ENCODE measurements at regions not wholly inside any gene's neighbourhood (a gene's known extent, or its start where the extent isn't known, plus 50 kb on each side); places are given as distances from the start of the nearest gene placed in this dataset.

DNA sequence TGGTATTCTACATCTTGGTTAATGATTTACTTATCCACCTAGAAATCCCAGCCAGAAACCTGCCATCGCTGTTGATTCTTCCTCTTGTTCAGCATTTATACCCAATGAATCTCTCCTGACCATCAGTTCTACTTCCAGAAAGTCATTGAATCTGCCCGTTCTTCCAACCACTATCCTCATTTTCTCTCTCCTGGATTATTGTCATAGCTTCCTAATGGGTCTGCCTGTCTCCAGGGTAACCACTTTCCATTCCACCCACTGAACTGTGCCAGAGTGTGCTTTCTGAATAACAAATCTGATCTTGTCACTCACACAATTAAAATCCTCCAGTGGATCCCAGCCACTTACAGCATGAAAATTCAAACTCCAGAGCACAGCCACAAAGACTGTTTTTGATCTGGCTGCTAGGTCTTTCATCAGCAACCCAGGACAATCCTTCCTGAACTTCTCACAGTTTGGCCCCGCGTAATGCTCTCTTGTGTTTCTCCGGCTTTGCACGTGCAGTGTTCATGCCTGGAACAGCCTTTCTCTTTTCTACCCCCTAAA is 330.6 kb downstream of the SPRY2 start (continued):
- TF ChIP-seq, protein P1, sequence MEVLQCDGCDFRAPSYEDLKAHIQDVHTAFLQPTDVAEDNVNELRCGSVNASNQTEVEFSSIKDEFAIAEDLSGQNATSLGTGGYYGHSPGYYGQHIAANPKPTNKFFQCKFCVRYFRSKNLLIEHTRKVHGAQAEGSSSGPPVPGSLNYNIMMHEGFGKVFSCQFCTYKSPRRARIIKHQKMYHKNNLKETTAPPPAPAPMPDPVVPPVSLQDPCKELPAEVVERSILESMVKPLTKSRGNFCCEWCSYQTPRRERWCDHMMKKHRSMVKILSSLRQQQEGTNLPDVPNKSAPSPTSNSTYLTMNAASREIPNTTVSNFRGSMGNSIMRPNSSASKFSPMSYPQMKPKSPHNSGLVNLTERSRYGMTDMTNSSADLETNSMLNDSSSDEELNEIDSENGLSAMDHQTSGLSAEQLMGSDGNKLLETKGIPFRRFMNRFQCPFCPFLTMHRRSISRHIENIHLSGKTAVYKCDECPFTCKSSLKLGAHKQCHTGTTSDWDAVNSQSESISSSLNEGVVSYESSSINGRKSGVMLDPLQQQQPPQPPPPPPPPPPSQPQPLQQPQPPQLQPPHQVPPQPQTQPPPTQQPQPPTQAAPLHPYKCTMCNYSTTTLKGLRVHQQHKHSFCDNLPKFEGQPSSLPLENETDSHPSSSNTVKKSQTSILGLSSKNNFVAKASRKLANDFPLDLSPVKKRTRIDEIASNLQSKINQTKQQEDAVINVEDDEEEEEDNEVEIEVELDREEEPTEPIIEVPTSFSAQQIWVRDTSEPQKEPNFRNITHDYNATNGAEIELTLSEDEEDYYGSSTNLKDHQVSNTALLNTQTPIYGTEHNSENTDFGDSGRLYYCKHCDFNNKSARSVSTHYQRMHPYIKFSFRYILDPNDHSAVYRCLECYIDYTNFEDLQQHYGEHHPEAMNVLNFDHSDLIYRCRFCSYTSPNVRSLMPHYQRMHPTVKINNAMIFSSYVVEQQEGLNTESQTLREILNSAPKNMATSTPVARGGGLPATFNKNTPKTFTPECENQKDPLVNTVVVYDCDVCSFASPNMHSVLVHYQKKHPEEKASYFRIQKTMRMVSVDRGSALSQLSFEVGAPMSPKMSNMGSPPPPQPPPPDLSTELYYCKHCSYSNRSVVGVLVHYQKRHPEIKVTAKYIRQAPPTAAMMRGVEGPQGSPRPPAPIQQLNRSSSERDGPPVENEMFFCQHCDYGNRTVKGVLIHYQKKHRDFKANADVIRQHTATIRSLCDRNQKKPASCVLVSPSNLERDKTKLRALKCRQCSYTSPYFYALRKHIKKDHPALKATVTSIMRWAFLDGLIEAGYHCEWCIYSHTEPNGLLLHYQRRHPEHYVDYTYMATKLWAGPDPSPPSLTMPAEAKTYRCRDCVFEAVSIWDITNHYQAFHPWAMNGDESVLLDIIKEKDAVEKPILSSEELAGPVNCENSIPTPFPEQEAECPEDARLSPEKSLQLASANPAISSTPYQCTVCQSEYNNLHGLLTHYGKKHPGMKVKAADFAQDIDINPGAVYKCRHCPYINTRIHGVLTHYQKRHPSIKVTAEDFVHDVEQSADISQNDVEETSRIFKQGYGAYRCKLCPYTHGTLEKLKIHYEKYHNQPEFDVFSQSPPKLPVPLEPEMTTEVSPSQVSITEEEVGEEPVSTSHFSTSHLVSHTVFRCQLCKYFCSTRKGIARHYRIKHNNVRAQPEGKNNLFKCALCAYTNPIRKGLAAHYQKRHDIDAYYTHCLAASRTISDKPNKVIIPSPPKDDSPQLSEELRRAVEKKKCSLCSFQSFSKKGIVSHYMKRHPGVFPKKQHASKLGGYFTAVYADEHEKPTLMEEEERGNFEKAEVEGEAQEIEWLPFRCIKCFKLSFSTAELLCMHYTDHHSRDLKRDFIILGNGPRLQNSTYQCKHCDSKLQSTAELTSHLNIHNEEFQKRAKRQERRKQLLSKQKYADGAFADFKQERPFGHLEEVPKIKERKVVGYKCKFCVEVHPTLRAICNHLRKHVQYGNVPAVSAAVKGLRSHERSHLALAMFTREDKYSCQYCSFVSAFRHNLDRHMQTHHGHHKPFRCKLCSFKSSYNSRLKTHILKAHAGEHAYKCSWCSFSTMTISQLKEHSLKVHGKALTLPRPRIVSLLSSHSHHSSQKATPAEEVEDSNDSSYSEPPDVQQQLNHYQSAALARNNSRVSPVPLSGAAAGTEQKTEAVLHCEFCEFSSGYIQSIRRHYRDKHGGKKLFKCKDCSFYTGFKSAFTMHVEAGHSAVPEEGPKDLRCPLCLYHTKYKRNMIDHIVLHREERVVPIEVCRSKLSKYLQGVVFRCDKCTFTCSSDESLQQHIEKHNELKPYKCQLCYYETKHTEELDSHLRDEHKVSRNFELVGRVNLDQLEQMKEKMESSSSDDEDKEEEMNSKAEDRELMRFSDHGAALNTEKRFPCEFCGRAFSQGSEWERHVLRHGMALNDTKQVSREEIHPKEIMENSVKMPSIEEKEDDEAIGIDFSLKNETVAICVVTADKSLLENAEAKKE (CRISPR knock-in tag; IDR thresholded peaks at IDR 0.05), result no peak
- TF ChIP-seq ZNF114 (CRISPR knock-in tag; IDR thresholded peaks at IDR 0.05) (no peak), CREB1 (CRISPR knock-in tag; IDR thresholded peaks at IDR 0.05; ENCODE audit: low read depth) (no peak), EZH2 (IDR thresholded peaks at IDR 0.05; ENCODE audit: low read depth, unreplicated experiment) (no peak)

DNA sequence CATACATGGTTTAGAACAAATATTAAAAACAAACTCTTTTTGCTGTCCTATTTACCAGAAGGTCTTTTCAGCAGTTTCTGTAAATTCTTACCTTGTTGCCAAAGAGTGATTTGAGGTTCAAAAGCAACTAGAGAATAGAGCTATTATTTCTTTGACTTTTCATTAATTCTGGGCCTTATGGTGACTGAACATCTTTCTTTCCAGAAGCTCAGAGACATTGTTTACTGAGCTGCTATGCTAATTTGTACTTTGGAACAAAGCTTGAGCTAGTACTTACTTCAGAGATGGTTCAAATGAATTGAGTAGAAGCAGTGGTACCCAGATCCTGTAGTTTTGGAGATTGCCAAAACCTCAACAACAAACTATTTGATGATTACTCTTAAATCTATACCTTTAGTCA is 331.2 kb downstream of the SPRY2 start:
- H3K27me3 Mint-ChIP-seq (ENCODE audit: insufficient read depth, low read depth, poor library complexity), result peaks cover 3% of the 10 kb centered on the region
- H3K79me2 ChIP-seq (replicated peaks; ENCODE audit: insufficient read depth), result no peaks in the 10 kb centered on the region
- TF ChIP-seq, protein P2, sequence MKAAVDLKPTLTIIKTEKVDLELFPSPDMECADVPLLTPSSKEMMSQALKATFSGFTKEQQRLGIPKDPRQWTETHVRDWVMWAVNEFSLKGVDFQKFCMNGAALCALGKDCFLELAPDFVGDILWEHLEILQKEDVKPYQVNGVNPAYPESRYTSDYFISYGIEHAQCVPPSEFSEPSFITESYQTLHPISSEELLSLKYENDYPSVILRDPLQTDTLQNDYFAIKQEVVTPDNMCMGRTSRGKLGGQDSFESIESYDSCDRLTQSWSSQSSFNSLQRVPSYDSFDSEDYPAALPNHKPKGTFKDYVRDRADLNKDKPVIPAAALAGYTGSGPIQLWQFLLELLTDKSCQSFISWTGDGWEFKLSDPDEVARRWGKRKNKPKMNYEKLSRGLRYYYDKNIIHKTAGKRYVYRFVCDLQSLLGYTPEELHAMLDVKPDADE (IDR thresholded peaks at IDR 0.05), result no peak
- TF ChIP-seq CREB1 (CRISPR knock-in tag; IDR thresholded peaks at IDR 0.05; ENCODE audit: low read depth), result no peak
- TF ChIP-seq STAT1 (IDR thresholded peaks at IDR 0.05; ENCODE audit: unreplicated experiment), result no peak
- TF ChIP-seq EZH2phosphoT487 (IDR thresholded peaks at IDR 0.05; ENCODE audit: unreplicated experiment), result no peak
- TF ChIP-seq EZH2 (IDR thresholded peaks at IDR 0.05; ENCODE audit: low read depth, unreplicated experiment), result no peak
- no peak for TF ChIP-seq NANOG (IDR thresholded peaks at IDR 0.05; ENCODE audit: borderline replicate concordance)
- TF ChIP-seq, protein P3, sequence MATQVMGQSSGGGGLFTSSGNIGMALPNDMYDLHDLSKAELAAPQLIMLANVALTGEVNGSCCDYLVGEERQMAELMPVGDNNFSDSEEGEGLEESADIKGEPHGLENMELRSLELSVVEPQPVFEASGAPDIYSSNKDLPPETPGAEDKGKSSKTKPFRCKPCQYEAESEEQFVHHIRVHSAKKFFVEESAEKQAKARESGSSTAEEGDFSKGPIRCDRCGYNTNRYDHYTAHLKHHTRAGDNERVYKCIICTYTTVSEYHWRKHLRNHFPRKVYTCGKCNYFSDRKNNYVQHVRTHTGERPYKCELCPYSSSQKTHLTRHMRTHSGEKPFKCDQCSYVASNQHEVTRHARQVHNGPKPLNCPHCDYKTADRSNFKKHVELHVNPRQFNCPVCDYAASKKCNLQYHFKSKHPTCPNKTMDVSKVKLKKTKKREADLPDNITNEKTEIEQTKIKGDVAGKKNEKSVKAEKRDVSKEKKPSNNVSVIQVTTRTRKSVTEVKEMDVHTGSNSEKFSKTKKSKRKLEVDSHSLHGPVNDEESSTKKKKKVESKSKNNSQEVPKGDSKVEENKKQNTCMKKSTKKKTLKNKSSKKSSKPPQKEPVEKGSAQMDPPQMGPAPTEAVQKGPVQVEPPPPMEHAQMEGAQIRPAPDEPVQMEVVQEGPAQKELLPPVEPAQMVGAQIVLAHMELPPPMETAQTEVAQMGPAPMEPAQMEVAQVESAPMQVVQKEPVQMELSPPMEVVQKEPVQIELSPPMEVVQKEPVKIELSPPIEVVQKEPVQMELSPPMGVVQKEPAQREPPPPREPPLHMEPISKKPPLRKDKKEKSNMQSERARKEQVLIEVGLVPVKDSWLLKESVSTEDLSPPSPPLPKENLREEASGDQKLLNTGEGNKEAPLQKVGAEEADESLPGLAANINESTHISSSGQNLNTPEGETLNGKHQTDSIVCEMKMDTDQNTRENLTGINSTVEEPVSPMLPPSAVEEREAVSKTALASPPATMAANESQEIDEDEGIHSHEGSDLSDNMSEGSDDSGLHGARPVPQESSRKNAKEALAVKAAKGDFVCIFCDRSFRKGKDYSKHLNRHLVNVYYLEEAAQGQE (IDR thresholded peaks at IDR 0.05; ENCODE audit: unreplicated experiment), result no peak
- TF ChIP-seq ZNF331 (CRISPR knock-in tag; IDR thresholded peaks at IDR 0.05; ENCODE audit: low read depth), result no peak

More for the DNA sequence above, 331.2 kb downstream of the SPRY2 start:
- Mint-ChIP-seq H3K4me3 (no peak overlapping the region), H3K9me3 (no peaks in the 10 kb centered on the region), H3K27ac (no peak overlapping the region), H3K4me1 (no peaks in the 10 kb centered on the region), H3K36me3 (ENCODE audit: low read depth) (no peaks in the 10 kb centered on the region; the same call in 2 of the 3 replicates)
- no peak overlapping the region for H3K4me2 ChIP-seq
- H3K4me1 ChIP-seq (ENCODE audit: insufficient read depth), result no peaks in the 10 kb centered on the region
- no peak for ATAC-seq
- no peak for DNase-seq (ENCODE audit: low spot score)
- H3F3A ChIP-seq (replicated peaks; ENCODE audit: low read depth), result no peaks in the 10 kb centered on the region
- no peak overlapping the region for H3K27ac ChIP-seq (ENCODE audit: low read depth)
- peaks cover 4% of the 10 kb centered on the region for H3K9me2 ChIP-seq (ENCODE audit: insufficient read depth)
- no peaks in the 10 kb centered on the region for H3K36me3 ChIP-seq (ENCODE audit: insufficient read depth)
- no peaks in the 10 kb centered on the region for H3K27me3 ChIP-seq (ENCODE audit: insufficient read depth)
- H2AFZ ChIP-seq, result no peak overlapping the region
- no peaks in the 10 kb centered on the region for H4K20me1 ChIP-seq (replicated peaks; ENCODE audit: insufficient read depth)
- H3K4me3 ChIP-seq, result no peak overlapping the region

Data from GM23338 (cell line).